ENCODE measurements at regions not wholly inside any gene's neighbourhood (a gene's known extent, or its start where the extent isn't known, plus 50 kb on each side); places are given as distances from the start of the nearest gene placed in this dataset.
A peak's percentile ranks its signal among the peaks of the same experiment; 100 is the strongest.

- no peak overlapping the region for H3K4me2 ChIP-seq
- no peak overlapping the region for H3K4me3 ChIP-seq (ENCODE audit: low read depth in 2 of 2, low read length in 1 of 2)
- H3K36me3 ChIP-seq (replicated peaks in 1 of 2; ENCODE audit: control insufficient read depth in 1 of 2, insufficient read depth in 2 of 2, low read length in 1 of 2), result no peaks in the 10 kb centered on the region
- H3K27me3 ChIP-seq (ENCODE audit: insufficient read depth), result no peaks in the 10 kb centered on the region
- no peaks in the 10 kb centered on the region for H3K79me2 ChIP-seq (ENCODE audit: insufficient read depth)
- POLR2A ChIA-PET, result interaction anchor here (0.6 to 2.0 kb wide), 3 partner anchors 291 to 293 kb away, joined by 3 to 6 read pairs (median 3); partner anchors contain the start of gene MEX3B
- no peak overlapping the region for H3K9ac ChIP-seq
- H3K27ac ChIP-seq (ENCODE audit: low read depth in 2 of 2, low read length in 1 of 2), result peak overlapping the region in 1 of 2 experiments; percentile 96; a peak in 2 of 4 replicates
- TF ChIP-seq RCOR1 (IDR thresholded peaks at IDR 0.05; ENCODE audit: low read length), result peak; percentile 90
- TF ChIP-seq, protein P1, sequence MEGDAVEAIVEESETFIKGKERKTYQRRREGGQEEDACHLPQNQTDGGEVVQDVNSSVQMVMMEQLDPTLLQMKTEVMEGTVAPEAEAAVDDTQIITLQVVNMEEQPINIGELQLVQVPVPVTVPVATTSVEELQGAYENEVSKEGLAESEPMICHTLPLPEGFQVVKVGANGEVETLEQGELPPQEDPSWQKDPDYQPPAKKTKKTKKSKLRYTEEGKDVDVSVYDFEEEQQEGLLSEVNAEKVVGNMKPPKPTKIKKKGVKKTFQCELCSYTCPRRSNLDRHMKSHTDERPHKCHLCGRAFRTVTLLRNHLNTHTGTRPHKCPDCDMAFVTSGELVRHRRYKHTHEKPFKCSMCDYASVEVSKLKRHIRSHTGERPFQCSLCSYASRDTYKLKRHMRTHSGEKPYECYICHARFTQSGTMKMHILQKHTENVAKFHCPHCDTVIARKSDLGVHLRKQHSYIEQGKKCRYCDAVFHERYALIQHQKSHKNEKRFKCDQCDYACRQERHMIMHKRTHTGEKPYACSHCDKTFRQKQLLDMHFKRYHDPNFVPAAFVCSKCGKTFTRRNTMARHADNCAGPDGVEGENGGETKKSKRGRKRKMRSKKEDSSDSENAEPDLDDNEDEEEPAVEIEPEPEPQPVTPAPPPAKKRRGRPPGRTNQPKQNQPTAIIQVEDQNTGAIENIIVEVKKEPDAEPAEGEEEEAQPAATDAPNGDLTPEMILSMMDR (IDR thresholded peaks at IDR 0.05), result no peak
- TF ChIP-seq TCF12 (IDR thresholded peaks at IDR 0.05), result peak; percentile 66
- TF ChIP-seq FOXM1 (IDR thresholded peaks at IDR 0.05; ENCODE audit: low read depth), result no peak
- 0 out of 2 replicates have a peak, but pooled peaks have one; percentile 23 for TF ChIP-seq RFX5 (IDR thresholded peaks at IDR 0.05; ENCODE audit: low read length)
- peak; percentile 93 for TF ChIP-seq CHD2 (IDR thresholded peaks at IDR 0.05; ENCODE audit: low read length, partially characterized antibody)
- TF ChIP-seq TAF1 (IDR thresholded peaks at IDR 0.05; ENCODE audit: borderline replicate concordance, low read depth, low read length), result no peak
- TF ChIP-seq, protein P2, sequence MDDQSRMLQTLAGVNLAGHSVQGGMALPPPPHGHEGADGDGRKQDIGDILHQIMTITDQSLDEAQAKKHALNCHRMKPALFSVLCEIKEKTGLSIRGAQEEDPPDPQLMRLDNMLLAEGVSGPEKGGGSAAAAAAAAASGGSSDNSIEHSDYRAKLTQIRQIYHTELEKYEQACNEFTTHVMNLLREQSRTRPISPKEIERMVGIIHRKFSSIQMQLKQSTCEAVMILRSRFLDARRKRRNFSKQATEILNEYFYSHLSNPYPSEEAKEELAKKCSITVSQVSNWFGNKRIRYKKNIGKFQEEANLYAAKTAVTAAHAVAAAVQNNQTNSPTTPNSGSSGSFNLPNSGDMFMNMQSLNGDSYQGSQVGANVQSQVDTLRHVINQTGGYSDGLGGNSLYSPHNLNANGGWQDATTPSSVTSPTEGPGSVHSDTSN (IDR thresholded peaks at IDR 0.05), result peak; percentile 52
- peak; percentile 93 for TF ChIP-seq FOXJ3 (CRISPR knock-in tag; IDR thresholded peaks at IDR 0.05)
- TF ChIP-seq MXI1 (IDR thresholded peaks at IDR 0.05; ENCODE audit: low read depth, low read length), result peak; percentile 78
- TF ChIP-seq GATA2 (CRISPR knock-in tag; IDR thresholded peaks at IDR 0.05), result peak; percentile 95
- no peak for TF ChIP-seq YY1 (IDR thresholded peaks at IDR 0.05; ENCODE audit: low read depth)
- peak; percentile 37; the same call in 1 of the 2 replicates for TF ChIP-seq POLR2AphosphoS5 (IDR thresholded peaks at IDR 0.05; ENCODE audit: low read depth, low read length)
- TF ChIP-seq NRF1 (IDR thresholded peaks at IDR 0.05; ENCODE audit: low read depth, low read length), result no peak
- peak; percentile 66 for TF ChIP-seq NFIC (IDR thresholded peaks at IDR 0.05; ENCODE audit: borderline replicate concordance)
- TF ChIP-seq EP300 (IDR thresholded peaks at IDR 0.05; ENCODE audit: borderline replicate concordance in 1 of 2, low read depth in 1 of 2, low read length in 1 of 2), result peak in 1 of 2 experiments; percentile 89; a peak in 2 of 4 replicates
- peak; percentile 27 for TF ChIP-seq RAD21 (IDR thresholded peaks at IDR 0.05; ENCODE audit: low read length)
- peaks cover 0 to 47% of the 10 kb centered on the region in 2 experiments for H3K4me1 ChIP-seq (ENCODE audit: control insufficient read depth in 1 of 2, insufficient read depth in 2 of 2, low read depth in 1 of 2, low read length in 1 of 2)
- 8% methylated on average over 3 of the region's 3 CpGs for WGBS (ENCODE audit: low lambda C conversion rate)
- no peaks in the 10 kb centered on the region for H3F3A ChIP-seq (replicated peaks; ENCODE audit: insufficient read depth)
- CTCF ChIA-PET, result interaction anchor here (0.8 to 2.9 kb wide), 10 partner anchors 11 to 342 kb away, joined by 3 to 12 read pairs (median 3); no protein-coding TSS in a partner anchor
- no peaks in the 10 kb centered on the region for H3K9me3 ChIP-seq
- H3K9me2 ChIP-seq, result no peaks in the 10 kb centered on the region
- H4K20me1 ChIP-seq (ENCODE audit: insufficient read depth), result no peaks in the 10 kb centered on the region
- H2AFZ ChIP-seq (ENCODE audit: low read depth), result no peak overlapping the region
- DNase-seq, result peak; percentile 75
Observed at GRCh38 chr15:81752546-81752942, 293.3 kb downstream of the MEX3B start.
